OCI-LY3 (cell line): ENCODE measurements at regions not wholly inside any gene's neighbourhood (a gene's known extent, or its start where the extent isn't known, plus 50 kb on each side); places are given as distances from the start of the nearest gene placed in this dataset.

ENCODE experiments used
- H2AFZ ChIP-seq: fragments of 200-600, 300-600 bp; shearing (Covaris generic); 2 replicates; pipeline ENCODE4 v1.6.0; 2014; ENCODE audit warnings: antibody characterized with exemption, low read depth, low read length
- H3K27ac ChIP-seq: fragments of 200-600, 300-600 bp; sonication (generic); 2 replicates; pipeline ENCODE4 v1.5.1; 2014; ENCODE audit warnings: mild to moderate bottlenecking, low read length, moderate library complexity, mixed read lengths
- H3K27me3 ChIP-seq: fragments of 200-600, 300-600 bp; sonication (generic); 2 replicates; pipeline ENCODE4 v1.6.1; 2014; ENCODE audit warnings: low read depth, low read length, mixed read lengths
- H3K36me3 ChIP-seq: fragments of 200-600, 300-600 bp; sonication (generic); replicated peaks from 2 replicates; pipeline ENCODE3; 2014; ENCODE audit warnings: low read depth, low read length, mixed read lengths
- H3K4me1 ChIP-seq: fragments of 300-600, 200-600 bp; sonication (generic); 2 replicates; pipeline ENCODE4 v1.6.1; 2014; ENCODE audit warnings: low read length, mixed read lengths
- H3K4me2 ChIP-seq: fragments of 200-600, 300-600 bp; sonication (generic); 2 replicates; pipeline ENCODE4 v1.6.1; 2014; ENCODE audit warnings: low read length, mixed read lengths
- H3K4me3 ChIP-seq: fragments of 300-600, 200-600 bp; sonication (generic); 2 replicates; pipeline ENCODE4 v1.5.1; 2014; ENCODE audit warnings: antibody characterized with exemption, mild to moderate bottlenecking, low read length, moderate library complexity
- H3K79me2 ChIP-seq: fragments of 300-600, 200-600 bp; shearing (Covaris generic); 2 replicates; pipeline ENCODE4 v1.6.1; 2014; ENCODE audit warnings: mild to moderate bottlenecking, low read length, mixed read lengths
- H3K9ac ChIP-seq: fragments of 300-600, 200-600 bp; shearing (Covaris generic); 2 replicates; pipeline ENCODE4 v1.6.0; 2014; ENCODE audit warnings: mild to moderate bottlenecking, low read length, moderate library complexity
- H3K9me3 ChIP-seq: fragments of 200-600, 300-600 bp; shearing (Covaris generic); 2 replicates; pipeline ENCODE4 v1.6.1; 2014; ENCODE audit warnings: low read length, mixed read lengths; ENCODE audit not compliant: insufficient read depth
- H4K20me1 ChIP-seq: fragments of 200-600, 300-600 bp; sonication (generic); 2 replicates; pipeline ENCODE4 v1.6.1; 2016; ENCODE audit warnings: low read length, mixed read lengths; ENCODE audit not compliant: insufficient read depth
- CTCF ChIP-seq: fragments of 200-600, 300-600 bp; sonication (generic); IDR thresholded peaks from 2 replicates; pipeline ENCODE4 v1.5.1; 2014; ENCODE audit warnings: antibody characterized with exemption, low read length, low read depth
- EZH2phosphoT487 ChIP-seq: fragments of 200-600 bp; shearing (Covaris generic); IDR thresholded peaks from 2 replicates; pipeline ENCODE4 v1.6.1; 2018; ENCODE audit warnings: antibody characterized with exemption, mixed run types, low read depth

GRCh38 chr20:54820392-54820791 lies 345.0 kb downstream of the DOK5 start:
- H4K20me1 ChIP-seq: no peaks in the 10 kb centered on the region
- H3K9me3 ChIP-seq: no peaks in the 10 kb centered on the region
- H3K79me2 ChIP-seq: no peaks in the 10 kb centered on the region
- no peak overlapping the region for H3K4me2 ChIP-seq
- no peak overlapping the region for H3K27ac ChIP-seq
- no peaks in the 10 kb centered on the region for H3K27me3 ChIP-seq
- H2AFZ ChIP-seq: no peak overlapping the region
- no peak for TF ChIP-seq CTCF
- TF ChIP-seq EZH2phosphoT487: no peak
- no peaks in the 10 kb centered on the region for H3K4me1 ChIP-seq
- no peaks in the 10 kb centered on the region for H3K36me3 ChIP-seq
- no peak overlapping the region for H3K9ac ChIP-seq
- H3K4me3 ChIP-seq: no peak overlapping the region

- Histone ChIP-seq H3K9ac (no peak overlapping the region), H4K20me1 (no peaks in the 10 kb centered on the region)
These were observed 331.1 kb downstream of the DOK5 start for GRCh38 chr20:54806462-54806861.

GRCh38 chr20:54794874-54795273 lies 319.5 kb downstream of the DOK5 start:
- no peak overlapping the region for H3K27ac ChIP-seq
- no peaks in the 10 kb centered on the region for H3K79me2 ChIP-seq
- H3K36me3 ChIP-seq: no peaks in the 10 kb centered on the region
- H3K9ac ChIP-seq: no peak overlapping the region
- H2AFZ ChIP-seq: no peak overlapping the region
- no peak overlapping the region for H3K4me2 ChIP-seq
- no peaks in the 10 kb centered on the region for H4K20me1 ChIP-seq
- no peaks in the 10 kb centered on the region for H3K9me3 ChIP-seq
- no peaks in the 10 kb centered on the region for H3K4me1 ChIP-seq
- TF ChIP-seq EZH2phosphoT487 (no peak), CTCF (no peak)
- H3K27me3 ChIP-seq: 0 out of 2 replicates have a peak, but pooled peaks cover 4% of the 10 kb centered on the region
- no peak overlapping the region for H3K4me3 ChIP-seq

More at GRCh38 chr20:54806462-54806861, 331.1 kb downstream of the DOK5 start:
- Histone ChIP-seq H3K4me2 (no peak overlapping the region), H2AFZ (no peak overlapping the region), H3K79me2 (no peaks in the 10 kb centered on the region), H3K27me3 (peaks cover 5% of the 10 kb centered on the region; the same call in 1 of the 2 replicates), H3K4me1 (no peaks in the 10 kb centered on the region), H3K36me3 (no peaks in the 10 kb centered on the region), H3K9me3 (no peaks in the 10 kb centered on the region), H3K27ac (no peak overlapping the region), H3K4me3 (no peak overlapping the region)
- TF ChIP-seq CTCF: no peak
- TF ChIP-seq EZH2phosphoT487: no peak

DNA sequence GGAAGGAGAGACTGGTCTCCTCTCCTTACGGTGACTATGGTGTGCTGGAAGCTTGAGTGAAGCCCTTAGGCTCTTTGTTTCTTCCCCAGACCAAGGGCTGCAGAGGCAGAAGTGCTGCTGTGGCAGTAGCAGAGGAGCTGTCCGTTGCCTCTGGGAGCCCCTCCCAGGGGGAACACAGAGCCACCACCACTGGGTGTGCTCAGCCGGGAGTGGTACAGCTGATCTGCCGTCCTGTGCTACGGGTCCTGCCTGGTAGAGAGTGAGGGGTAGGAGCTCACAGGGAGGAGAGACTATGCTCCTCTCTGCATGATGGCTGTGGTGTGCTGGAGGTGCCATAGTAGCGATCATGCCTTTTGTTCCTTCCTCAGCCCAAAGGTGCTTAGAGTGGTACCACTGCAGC lies 318.7 kb downstream of the DOK5 start:
- H3K4me3 ChIP-seq: no peak overlapping the region
- no peaks in the 10 kb centered on the region for H3K36me3 ChIP-seq
- H4K20me1 ChIP-seq: no peaks in the 10 kb centered on the region
- TF ChIP-seq CTCF (no peak), EZH2phosphoT487 (no peak)
- H3K4me1 ChIP-seq: no peaks in the 10 kb centered on the region
- no peak overlapping the region for H2AFZ ChIP-seq
- H3K9me3 ChIP-seq: no peaks in the 10 kb centered on the region
- H3K27me3 ChIP-seq: 0 out of 2 replicates have a peak, but pooled peaks cover 4% of the 10 kb centered on the region
- no peak overlapping the region for H3K9ac ChIP-seq
- H3K79me2 ChIP-seq: no peaks in the 10 kb centered on the region
- H3K27ac ChIP-seq: no peak overlapping the region
- no peak overlapping the region for H3K4me2 ChIP-seq
